NCI-H460 (cell line): ENCODE measurements at regions not wholly inside any gene's neighbourhood (a gene's known extent, or its start where the extent isn't known, plus 50 kb on each side); places are given as distances from the start of the nearest gene placed in this dataset.

Source experiments
- DNase-seq: peaks from one replicate; pipeline ENCODE4 v3.0.0-alpha.2; 2016; ENCODE audit warnings: low read depth; ENCODE audit errors: extremely low read depth

DNA sequence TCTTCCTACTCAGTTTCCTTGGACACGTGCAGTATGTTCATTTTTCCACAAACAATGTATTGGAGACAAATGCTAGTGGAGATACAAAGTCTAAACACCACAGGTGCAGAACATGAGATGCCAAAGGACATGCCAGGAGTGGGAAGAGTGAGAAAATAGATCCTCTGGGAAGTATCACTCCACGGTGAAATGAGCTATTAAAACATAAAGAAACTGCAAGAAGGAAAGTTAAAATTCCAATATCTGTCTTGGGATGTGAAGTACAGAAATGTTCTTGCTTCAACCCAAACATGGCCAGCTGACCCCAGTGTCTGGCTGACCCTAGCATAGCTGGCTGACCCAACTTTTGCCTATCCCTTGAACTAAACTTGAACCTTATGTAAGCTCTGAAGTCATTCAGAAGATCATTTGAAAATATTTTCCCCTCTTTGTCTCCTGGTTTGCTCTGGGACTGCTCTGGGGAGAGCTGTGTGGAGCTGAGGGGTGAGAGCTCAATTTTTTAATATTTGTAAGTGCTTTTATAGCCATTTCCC lies 59.5 kb downstream of the FZD1 start:
- no peak for DNase-seq

DNA sequence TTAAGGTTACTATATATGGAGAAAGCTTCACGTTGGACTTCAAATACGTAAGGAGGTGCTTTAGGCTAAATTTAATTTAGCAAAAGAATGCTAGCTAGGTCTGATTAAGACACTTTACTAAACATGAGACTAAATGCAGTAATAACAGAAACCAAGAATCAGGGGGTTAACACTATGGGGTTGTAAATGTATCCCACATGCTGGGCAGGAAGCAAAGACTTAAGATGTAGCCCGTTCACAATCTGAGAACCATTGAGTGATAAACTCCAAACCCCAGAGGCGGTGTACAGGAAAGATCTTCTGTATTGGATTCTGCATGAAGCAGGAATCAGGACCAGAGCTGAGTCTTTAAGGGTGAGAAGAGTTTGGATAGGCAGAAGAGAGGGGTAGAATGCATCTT lies 60.4 kb downstream of the FZD1 start:
- no peak for DNase-seq

DNA sequence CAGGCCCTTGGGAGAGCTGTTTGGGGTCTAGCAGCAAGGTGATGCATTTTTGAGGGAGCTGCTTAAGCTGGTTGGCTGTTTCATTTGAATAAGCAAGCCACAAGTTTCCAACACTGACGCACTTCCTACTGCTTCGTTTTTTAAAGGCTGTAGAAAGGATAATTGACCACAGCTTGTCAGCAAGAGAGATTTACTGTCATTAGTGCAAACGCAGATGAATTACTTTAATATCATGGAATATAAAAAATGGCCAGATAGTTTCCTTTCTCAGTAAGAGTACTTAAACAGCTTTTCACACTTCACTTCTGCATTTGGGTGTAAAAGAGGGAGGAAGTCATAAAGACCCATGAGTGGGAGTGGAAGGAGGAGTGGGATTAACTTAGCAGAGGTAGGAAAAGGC lies 61.5 kb downstream of the FZD1 start:
- DNase-seq = no peak

DNA sequence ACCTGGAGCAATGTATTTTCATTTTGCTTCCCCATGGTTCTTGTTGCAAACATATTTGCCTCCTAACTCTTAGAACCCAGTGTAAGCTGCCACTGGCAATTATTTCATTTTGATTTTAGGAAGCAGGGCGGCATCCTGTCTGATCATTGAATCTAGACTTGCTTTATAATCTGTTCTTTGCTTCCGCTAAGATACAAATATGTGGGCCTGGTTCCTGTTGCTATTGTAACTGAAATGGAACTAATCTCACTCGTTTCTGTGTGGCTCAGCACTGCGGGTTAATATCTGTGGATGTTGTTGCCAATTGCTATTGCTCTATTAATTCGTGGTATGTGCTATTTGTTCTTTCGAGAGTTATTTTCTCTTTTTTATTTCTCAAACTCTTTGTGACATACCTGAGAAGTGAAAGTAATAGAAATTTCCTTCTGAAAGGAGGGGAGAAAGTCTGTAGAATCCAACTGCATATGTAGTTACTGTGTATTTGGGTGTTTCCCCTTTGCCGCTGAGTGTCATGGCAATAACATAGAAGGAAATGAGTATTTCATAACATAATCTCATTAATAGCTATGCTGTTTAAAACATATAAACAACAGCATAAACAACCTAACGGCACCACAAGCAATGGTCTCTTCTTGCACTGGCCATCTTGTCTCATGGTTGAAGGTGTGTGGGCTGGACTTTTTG lies 62.4 kb downstream of the FZD1 start:
- DNase-seq = no peak

DNA sequence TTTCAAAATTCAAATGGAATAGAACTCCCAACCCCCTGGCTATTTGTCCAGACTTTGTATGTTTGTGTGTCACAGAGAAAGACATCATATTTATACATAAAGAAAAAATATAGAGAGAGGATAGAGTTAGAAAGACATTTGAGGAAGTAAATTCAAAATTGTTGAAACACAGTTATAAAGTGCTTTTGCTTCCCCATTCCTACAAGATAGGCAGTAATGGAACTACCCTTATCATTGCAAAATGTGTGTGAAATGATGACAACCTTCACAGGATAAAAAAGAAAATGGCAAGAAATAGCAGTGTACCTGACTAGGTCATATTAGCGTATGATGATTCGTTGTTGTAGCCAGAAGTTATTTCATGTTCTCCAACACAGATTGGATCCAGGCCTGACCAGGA lies 63.1 kb downstream of the FZD1 start:
- no peak for DNase-seq

DNA sequence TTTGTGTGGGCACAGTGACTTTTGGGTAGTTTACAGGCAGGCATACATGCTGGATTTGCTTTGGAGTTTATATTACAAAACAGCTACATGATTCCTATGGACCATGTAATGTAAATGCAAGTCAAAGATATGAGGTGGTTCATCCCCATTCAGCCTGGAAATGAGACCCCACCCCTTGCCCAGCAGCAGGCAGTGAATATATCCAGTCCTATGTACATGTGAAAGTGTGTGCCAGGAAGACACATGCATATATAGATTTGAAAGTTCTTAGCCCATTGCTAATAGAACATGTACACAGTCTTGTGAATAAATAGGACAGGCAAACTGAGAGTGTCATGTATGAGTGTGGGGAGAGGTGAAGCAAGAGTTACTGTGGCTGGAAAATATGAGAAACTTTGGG lies 65.3 kb downstream of the FZD1 start:
- DNase-seq = no peak

DNA sequence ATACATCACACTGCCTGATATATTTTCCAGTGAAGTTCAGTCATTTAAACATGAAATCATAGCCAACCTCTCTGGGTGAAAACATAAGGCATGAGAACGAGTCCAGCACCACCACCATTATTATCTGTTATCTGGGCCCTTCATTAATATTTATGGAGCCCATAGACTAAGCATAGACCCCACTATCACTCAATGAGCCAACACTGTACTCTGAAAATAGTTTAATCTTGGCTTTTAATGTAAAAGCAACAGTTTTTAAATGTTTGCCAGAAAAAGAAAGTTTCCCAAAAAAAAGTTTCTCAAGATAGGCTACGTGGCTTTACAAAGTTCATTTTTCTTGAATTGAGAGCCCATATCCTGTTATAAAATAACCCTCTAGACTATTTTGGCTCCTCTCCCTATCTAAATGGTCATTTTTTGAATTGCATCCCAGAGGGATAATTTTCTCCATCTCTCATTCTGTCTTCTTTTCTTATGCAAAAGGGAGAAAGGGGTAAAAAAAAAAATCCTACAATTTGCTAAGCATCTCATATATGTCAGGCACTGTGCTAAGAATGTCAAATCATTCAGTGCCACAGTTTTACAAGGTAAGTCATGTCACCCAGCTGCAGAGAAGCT lies 66.1 kb downstream of the FZD1 start:
- no peak for DNase-seq

DNA sequence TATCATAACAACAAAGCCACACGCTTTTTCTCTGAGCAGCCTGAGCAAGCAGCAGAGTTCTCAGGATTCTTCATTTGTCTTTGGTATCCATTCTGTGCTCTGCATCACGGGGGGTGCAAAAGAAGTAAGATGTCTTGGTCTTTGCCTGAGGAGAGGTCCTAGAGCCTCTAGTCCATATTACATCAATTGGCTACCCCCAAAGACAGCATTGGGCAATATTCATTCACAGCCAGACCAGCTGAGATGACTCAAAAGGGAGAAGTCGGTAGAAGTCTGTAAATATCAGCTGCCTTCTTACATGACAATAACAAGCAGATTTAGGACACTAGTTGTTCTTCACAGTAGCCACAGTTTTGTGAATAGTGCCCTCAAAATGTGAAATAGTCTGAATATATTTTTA lies 66.6 kb downstream of the FZD1 start:
- DNase-seq = no peak

DNA sequence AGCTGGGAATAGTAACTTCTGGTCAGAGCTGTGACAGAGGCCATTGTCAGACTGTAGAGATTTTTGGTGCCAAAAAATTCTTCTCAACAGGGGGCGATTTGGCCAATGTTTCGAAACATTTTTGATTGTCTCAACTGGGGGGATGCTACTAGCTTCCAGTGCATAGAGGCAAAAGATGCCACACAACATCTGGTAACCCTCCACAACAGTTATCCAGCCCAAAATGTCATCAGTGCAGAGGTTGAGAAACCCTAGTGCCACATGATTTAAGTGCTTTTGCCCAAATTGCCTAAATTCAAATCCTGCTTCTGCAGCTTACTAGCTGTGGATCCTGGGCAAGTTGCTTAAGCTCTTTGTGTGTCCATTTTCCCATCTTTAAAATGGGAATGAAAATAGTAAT lies 71.9 kb downstream of the FZD1 start:
- no peak for DNase-seq

DNA sequence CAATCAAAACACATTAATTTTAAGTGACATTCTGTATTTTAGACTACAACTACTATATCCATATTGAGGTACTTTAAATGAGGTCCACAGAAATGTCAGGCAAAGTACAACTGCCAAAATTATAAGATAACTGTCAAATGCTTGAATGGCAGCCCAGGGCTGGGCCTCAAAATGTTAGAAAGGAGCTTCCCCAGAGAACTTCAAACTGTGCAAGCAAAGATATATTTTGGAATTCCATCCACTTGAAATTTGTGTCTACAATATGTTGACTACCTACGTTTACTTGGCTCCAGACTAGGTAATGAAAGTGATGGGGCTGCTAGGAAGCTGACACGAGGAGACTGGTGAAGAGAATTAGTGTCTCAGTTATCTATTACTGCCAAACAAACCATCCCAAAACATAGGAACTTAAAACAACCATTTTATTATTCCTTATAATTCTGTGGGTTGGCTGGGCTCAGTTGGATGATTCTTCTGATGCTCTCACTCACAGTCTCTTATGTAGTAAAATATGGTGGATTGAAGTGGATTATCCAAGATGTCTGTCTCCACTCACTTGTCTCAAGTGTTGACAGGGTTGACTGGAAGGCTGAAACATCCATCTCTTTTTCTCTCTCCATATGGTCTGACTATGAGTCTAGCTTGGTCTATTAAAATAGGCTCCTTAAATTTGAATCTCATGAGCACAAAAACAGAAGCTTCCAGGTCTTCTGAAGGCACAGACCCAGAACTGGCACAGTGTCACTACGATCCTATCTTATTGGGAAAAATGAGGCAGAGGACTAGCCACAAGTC lies 74.2 kb downstream of the FZD1 start:
- no peak for DNase-seq

DNA sequence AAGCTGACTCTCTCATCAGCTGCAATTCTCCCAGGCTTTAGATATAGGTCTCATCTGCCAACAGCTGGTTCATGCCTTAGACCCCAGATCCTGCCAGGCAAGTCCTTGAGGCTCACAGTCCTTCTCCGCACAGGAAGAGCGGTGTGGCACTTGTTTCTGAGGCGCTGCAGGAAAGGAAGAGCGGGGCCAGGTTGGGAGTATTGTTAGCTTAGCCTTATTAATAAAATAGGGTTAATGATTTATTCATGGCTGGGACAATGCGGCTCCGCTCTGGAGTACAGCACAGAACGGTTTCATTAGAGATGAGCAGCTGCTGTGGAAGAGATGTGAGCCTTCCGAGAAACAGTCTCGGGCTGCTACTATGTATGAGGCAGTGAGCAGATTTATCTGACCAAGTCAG lies 78.1 kb downstream of the FZD1 start:
- no peak for DNase-seq

DNA sequence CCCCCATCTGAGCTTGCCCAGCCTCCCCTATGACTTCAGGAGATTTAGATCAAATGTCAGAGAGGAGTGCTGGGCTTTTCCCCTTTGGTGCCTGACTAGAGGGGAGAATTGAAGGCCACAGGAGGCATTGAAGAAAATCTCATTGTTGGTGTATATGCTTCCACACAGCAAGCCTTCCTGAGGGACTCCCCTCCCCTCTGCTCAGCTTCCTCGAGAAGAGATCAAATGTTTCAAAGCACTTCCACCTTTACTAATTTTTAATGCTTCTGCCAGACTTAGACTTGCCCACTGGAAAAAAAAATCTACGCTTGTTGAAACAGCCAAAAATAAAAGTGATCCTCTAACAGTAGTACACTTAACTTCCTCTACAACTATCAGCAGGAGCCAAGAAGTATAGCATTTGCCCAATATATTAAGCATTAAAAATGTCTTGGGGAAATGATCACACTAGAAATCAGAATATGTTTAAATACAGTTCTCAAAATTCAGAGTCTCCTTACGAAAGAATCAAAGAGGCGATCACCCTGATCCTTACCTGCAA lies 79.3 kb downstream of the FZD1 start:
- no peak for DNase-seq

DNA sequence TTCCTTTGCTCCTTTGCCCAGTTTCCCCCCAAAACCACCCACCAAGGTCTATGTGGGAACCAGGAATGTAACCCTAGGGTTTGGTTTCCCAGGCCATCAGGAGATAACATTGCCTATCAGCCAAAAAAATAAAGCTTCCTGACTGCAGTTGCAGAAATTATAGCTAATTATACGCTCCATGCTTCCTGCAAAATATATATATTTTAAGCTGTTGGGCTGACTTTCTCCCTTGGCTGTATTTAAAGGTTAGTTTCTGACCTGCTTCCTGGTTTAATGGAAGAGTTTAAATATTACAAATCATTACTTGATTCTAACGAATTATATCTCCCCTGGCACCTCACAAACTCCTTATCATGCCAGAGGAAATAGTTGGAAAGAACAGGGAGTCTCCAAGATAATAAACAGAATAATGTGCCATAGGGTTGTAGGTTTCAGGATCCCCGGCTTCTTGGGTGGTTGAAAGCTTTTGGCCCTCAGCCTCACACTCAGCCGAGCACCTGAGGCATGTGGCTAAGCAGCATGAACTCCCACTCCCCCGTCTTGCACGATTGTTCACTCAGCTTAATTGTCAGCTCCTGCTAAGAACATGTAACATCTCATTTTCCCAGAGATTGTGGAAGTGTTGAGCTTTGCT lies 79.9 kb downstream of the FZD1 start:
- DNase-seq = no peak

DNA sequence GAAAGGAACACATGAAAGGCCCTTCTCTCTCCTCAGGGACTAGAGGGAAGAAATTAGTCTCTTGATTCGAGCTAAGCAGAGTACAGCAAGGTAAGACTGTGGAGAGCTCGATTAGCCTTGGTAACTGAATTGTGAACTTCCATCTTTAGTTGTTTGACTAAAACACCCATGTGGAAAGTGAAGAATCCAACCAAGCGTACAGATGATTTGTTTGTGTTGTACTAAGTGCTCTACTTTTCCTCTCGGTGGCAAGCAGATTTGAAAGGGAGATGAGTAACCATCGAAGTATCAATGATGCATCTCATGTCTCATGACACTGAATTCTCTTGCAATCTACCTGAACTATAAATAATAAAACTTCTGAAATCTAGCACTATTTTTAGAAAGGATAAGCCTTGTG lies 80.7 kb downstream of the FZD1 start:
- DNase-seq = no peak

DNA sequence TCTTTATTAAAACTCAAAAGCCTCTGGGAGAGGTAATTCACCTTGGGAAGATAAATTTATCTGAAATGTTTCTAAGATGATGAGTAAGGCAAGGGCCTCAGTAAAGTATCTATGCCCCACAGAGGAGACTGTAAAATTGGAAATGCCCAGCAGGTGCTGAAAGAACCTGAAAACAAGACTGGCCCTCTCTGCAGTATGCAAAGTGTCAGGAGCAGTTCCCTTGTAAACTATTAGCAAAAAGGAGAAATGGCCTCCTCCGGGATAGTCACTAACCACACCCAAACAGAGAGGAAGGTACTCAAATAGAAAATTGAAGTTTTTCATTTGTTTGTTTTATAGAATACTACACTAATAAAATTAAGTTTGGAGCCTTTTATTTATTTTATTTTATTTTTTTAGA lies 81.2 kb downstream of the FZD1 start:
- DNase-seq = no peak

DNA sequence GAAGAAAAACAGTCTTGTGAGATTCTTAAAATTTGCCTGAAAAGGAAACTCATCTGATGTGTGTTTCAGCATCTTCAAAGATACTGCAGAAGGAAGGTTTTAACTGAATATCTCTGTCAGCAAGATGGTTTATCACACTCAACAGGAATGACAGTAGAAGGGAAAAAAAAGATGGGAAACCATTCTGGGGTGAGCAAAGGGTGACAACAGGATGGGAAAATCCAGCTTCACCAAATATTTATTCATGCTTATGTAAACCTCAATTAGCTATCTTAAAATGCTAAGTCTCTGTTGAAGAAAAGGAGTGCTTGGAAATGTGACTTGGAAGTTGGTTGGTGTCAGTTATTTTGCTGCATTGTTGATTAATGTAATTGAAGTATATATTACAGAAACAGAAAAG lies 82.2 kb downstream of the FZD1 start:
- DNase-seq = no peak

DNA sequence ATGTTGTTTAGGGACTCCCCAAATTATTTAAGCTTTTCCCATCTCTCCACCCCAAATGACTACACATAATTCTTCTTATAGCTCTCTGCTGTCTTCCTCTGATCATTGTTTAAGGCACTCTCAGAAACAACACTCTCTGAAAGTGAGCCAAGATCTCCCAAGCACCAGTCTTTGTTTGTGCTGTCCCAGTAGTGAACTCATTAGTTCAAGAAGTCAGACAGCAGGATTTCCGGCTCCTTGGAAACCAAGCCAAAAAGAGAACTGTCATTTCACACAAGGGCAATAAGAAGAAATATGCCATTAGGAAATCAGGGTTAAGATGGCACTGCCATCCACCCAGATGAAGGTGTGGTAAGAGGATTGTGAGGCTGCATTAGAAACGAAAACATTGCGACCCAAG lies 83.1 kb downstream of the FZD1 start:
- no peak for DNase-seq

DNA sequence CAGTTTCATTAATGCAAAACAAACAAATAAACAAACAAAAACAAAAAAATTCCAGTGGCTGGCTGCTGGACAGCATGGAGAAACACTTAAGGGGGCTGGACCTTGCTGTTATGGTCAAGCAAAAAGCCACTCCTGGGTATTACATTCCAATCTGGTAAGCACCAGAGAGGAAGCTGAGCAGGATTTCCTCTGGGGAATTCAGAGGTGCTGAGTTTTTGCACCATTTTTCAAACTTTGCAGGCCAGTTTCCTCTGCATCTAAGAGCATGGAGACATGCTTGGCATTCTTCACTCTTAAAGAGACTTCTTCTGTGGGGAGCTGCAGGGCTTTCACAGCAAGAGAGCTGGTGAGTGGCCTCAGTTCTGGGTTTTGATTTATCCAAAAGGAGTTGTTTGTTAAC lies 84.5 kb downstream of the FZD1 start:
- no peak for DNase-seq

DNA sequence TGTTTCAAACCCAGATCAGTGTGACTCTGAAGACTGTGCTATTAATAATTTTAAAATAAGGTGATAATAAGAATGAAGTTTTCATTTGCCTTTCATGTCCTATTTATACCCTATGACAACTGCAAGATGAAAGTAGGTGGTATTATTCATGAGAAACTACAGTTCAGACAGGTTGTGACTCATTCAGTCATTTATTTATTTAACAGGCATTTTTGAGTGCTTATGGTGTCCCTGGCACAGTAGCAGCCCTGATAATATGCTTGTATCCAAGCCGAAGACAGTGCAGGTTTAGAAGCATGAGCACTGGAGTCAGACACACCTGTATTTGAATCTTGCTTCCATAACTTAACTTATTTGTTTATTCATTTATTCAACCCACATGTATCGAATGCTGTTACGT lies 87.1 kb downstream of the FZD1 start:
- DNase-seq = no peak

DNA sequence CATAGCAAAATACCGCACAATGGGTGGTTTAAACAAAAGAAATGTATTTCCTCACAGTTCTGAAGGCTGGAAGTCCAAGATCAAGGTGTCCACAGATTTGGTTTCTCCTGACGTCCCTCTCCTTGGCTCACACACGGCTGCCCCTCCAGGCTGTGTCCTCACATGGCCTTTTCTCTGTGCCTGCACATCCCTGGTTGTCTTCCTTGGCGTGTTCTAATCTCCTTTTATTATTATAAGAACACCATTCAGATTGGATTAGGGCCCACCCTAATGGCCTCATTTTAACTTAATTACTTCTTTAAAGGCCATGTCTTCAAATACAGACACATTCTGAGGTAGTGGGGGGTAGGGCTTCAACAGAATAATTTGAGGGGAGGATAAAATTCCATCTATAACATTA lies 87.9 kb downstream of the FZD1 start:
- DNase-seq = no peak

DNA sequence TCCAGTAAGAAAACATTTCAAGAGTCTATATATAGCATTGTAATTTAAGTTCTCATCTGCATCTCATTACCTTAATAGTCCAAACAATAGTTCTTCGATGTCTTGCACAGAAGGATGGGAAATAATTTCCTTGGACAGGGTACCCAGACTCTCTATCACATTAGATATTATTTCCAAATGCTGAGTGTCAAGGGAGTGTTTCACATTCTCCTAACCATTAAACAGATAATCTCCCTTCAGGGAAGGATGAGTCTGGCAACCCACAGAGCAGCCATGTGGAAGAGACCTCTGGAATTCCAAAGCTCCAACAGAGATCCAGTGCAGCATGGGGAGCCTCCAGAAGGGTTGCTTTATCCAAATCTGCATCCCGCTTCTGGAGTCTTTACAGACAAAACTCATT lies 89.6 kb downstream of the FZD1 start:
- DNase-seq = no peak
